ENCODE measurements at regions not wholly inside any gene's neighbourhood (a gene's known extent, or its start where the extent isn't known, plus 50 kb on each side); places are given as distances from the start of the nearest gene placed in this dataset.
A peak's percentile ranks its signal among the peaks of the same experiment; 100 is the strongest.

DNA sequence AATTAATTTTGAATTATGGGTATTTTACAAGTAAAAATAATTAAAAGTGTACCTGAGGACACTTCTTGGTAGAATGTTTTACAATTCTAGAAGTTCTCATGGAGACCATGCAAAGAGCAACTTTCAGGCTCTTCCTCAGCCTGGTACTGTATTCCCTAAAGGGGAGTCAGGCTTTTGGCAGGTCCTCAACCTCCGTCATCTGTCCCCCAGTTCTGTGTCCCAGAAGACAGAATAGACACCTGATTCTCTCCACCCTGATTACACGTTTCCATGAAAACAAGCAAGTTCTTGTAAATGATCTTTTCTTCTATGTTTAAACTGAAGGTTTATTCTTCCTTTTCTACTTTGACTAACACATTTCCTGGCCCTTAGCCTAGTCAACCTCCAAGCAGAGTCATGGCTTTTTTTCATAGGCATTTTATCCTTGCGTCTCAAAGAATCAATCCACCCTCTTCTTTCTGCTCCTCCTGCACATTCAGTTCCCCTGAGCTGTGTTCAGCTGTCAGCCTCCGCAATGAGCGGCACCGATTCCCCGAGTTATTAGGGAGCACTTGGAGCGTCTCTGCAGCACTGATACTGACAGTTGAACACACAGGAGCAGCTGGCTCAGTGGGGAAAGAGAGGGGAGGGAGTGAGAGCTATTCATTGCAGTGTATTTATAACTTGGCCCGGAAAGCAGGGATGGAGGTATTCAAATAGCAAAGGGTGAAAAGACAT lies 1082.4 kb upstream of the MAP3K7 start:
- H3K4me1 Mint-ChIP-seq: peaks cover 15% of the 10 kb centered on the region
- H3K4me3 Mint-ChIP-seq: peak overlapping the region in 2 of 3 experiments; percentile 9 to 45
- no peaks in the 10 kb centered on the region for H3K36me3 Mint-ChIP-seq (ENCODE audit: low read depth)
- no peaks in the 10 kb centered on the region for H3K27me3 Mint-ChIP-seq (ENCODE audit: low read depth)
- TF ChIP-seq, protein P1, sequence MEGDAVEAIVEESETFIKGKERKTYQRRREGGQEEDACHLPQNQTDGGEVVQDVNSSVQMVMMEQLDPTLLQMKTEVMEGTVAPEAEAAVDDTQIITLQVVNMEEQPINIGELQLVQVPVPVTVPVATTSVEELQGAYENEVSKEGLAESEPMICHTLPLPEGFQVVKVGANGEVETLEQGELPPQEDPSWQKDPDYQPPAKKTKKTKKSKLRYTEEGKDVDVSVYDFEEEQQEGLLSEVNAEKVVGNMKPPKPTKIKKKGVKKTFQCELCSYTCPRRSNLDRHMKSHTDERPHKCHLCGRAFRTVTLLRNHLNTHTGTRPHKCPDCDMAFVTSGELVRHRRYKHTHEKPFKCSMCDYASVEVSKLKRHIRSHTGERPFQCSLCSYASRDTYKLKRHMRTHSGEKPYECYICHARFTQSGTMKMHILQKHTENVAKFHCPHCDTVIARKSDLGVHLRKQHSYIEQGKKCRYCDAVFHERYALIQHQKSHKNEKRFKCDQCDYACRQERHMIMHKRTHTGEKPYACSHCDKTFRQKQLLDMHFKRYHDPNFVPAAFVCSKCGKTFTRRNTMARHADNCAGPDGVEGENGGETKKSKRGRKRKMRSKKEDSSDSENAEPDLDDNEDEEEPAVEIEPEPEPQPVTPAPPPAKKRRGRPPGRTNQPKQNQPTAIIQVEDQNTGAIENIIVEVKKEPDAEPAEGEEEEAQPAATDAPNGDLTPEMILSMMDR (IDR thresholded peaks at IDR 0.05; ENCODE audit: unreplicated experiment in 3 of 3): no peak
- H3K27ac Mint-ChIP-seq: peak overlapping the region; percentile 13 to 21 (median 19)
- no peaks in the 10 kb centered on the region for H3K9me3 Mint-ChIP-seq

DNA sequence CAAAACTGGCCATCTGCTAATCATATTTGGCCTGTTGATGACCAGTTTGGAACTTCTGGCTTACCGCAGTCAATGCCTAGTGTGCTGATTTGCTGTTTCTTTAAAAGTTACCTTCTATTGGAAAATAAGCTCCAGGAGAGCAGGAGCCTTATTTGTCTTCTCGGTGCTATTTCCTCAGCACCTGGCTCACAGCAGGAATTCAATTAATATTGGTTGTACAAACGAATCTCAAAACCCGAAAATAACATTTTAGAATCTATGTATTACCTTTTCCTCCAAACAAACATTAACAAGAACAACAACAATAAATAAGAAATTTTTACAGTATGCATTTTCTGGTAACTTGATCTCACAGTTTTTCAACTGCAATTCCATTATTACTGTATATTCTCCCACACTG lies 1080.7 kb upstream of the MAP3K7 start:
- H3K4me1 Mint-ChIP-seq: peaks cover 15% of the 10 kb centered on the region
- no peaks in the 10 kb centered on the region for H3K27me3 Mint-ChIP-seq (ENCODE audit: low read depth)

DNA sequence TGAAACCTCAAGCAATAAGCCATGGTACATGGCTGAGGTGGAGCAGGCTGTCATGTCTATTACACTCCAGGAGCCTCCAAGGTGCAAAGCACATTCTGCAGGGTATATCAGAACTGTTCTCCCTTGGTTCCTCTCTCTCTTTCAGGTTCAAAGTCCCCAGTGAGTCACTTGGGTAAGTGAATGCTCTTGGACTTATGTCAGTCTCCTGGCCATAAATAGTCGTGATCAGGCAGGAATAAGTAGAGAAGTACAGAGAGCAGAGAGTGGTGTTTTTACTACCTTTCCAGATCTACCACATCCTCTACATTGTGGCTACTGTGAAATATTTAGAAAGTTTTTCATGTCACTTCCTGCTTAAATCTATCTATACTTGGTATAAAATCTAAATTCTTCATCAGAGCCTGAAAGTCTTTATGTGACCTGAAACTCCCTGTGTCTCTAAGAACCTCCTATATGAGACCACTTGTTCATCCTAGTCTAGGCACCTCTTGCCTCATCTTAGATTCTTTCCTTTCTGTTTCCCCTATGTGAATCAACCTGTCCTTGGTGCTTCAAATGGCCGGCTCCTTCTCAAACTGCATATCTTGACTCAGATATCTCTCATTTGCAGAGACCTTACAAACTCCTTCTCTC lies 1077.6 kb upstream of the MAP3K7 start:
- H3K4me1 Mint-ChIP-seq: peaks cover 6% of the 10 kb centered on the region
- no peaks in the 10 kb centered on the region for H3K36me3 Mint-ChIP-seq (ENCODE audit: low read depth)
- TF ChIP-seq, protein P1 (IDR thresholded peaks at IDR 0.05; ENCODE audit: unreplicated experiment in 3 of 3): no peak
- no peaks in the 10 kb centered on the region for H3K27me3 Mint-ChIP-seq (ENCODE audit: low read depth)
- H3K27ac Mint-ChIP-seq: no peak overlapping the region
- no peak overlapping the region for H3K4me3 Mint-ChIP-seq
- peaks cover 3% of the 10 kb centered on the region for H3K9me3 Mint-ChIP-seq

More for the DNA sequence above, 1080.7 kb upstream of the MAP3K7 start:
- Mint-ChIP-seq H3K9me3 (peaks cover 3% of the 10 kb centered on the region), H3K36me3 (ENCODE audit: low read depth) (no peaks in the 10 kb centered on the region), H3K4me3 (no peak overlapping the region), H3K27ac (no peak overlapping the region)
- TF ChIP-seq, protein P1 (IDR thresholded peaks at IDR 0.05; ENCODE audit: unreplicated experiment in 3 of 3): no peak

DNA sequence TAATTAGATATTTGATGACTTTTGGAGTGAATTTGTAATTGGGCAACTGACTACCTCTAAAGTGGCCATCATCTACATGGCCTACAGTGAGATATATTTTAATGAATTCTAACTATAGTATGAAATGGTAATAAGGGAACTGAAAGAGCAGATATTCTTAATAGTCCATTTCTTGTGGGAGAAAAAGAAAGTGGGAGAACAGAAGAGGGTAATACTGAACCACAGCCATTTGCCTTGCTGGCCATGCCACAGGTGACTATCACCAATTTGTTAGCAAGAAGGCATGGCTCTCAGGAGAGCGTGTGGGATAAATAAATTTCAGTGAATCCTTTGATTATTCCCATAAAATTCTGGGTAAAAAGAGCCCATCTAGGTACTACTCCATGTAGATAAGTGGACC lies 1074.0 kb upstream of the MAP3K7 start:
- Mint-ChIP-seq H3K36me3 (ENCODE audit: low read depth) (no peaks in the 10 kb centered on the region), H3K9me3 (peaks cover 3% of the 10 kb centered on the region), H3K4me3 (no peak overlapping the region), H3K27me3 (ENCODE audit: low read depth) (no peaks in the 10 kb centered on the region), H3K27ac (no peak overlapping the region), H3K4me1 (no peaks in the 10 kb centered on the region)
- TF ChIP-seq, protein P1 (IDR thresholded peaks at IDR 0.05; ENCODE audit: unreplicated experiment in 3 of 3): no peak

DNA sequence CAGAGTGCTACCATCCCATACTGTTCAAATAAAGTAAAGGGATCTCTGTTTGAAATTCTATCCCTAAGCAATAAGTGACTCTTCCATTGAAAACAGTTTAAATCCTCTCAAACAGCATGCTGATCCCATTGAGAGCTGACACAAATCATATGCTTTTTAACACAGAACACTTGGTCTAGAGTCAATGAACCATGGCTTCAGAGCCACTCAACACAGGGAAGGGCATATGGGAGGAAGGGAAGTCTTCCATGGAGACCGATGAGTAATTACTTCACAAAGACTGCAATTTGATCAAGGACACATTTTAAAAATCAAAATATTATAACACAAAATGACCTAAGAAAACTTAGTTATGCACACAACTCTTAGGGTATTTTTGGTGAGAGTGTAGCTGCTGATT lies 1073.0 kb upstream of the MAP3K7 start:
- no peaks in the 10 kb centered on the region for H3K4me1 Mint-ChIP-seq
- H3K36me3 Mint-ChIP-seq (ENCODE audit: low read depth): no peaks in the 10 kb centered on the region
- no peak overlapping the region for H3K4me3 Mint-ChIP-seq
- H3K27ac Mint-ChIP-seq: no peak overlapping the region
- peaks cover 3% of the 10 kb centered on the region for H3K9me3 Mint-ChIP-seq
- TF ChIP-seq, protein P1 (IDR thresholded peaks at IDR 0.05; ENCODE audit: unreplicated experiment in 3 of 3): no peak
- H3K27me3 Mint-ChIP-seq (ENCODE audit: low read depth): no peaks in the 10 kb centered on the region

DNA sequence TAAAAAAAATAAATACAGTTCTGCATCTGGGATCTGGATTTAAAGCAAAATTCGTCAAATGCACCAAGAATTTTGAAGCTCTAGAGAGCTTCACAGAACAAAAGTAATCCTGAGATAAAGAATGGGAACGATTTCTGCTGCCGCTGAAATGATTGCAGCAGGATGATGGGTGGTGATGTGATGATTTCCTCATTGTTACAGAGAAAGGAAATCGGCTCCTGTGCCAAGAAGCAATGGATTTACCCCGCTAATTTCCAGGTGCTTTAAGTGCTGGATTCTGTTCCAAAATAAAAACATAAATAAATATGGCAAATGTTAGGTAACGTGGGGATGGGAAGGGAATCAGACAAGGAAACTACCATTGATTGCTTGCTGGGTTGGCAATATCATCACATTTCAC lies 1067.9 kb upstream of the MAP3K7 start:
- Mint-ChIP-seq H3K27ac (no peak overlapping the region), H3K4me1 (peaks cover 8% of the 10 kb centered on the region), H3K36me3 (ENCODE audit: low read depth) (no peaks in the 10 kb centered on the region), H3K9me3 (no peaks in the 10 kb centered on the region), H3K4me3 (no peak overlapping the region), H3K27me3 (ENCODE audit: low read depth) (no peaks in the 10 kb centered on the region)
- TF ChIP-seq, protein P1 (IDR thresholded peaks at IDR 0.05; ENCODE audit: unreplicated experiment in 3 of 3): no peak

Data from nephron (organoid).